Stomach (tissue), 4 donors: ENCODE measurements at regions not wholly inside any gene's neighbourhood (a gene's known extent, or its start where the extent isn't known, plus 50 kb on each side); places are given as distances from the start of the nearest gene placed in this dataset.

Experiments used
- POLR2A ChIP-seq, 4 donors: fragments of 450-650 bp; IDR thresholded peaks; one replicate each; pipeline ENCODE4 v1.6.1; 2016; ENCODE audit warnings: antibody characterized with exemption in 4 of 4, control low read depth in 2 of 4, mild to moderate bottlenecking in 1 of 4, moderate library complexity in 1 of 4
- POLR2AphosphoS5 ChIP-seq, 3 donors: sonication (generic); formaldehyde crosslinking; IDR thresholded peaks; one replicate each; pipeline ENCODE4 v1.6.1; 2016; ENCODE audit warnings: antibody characterized with exemption in 3 of 3
- TF ChIP-seq, protein P1 (sequence below), 7 experiments: fragments of 450-650 bp in 4 of 7; fragments of 200-600 bp in 3 of 7; sonication (generic) in 3 of 7; IDR thresholded peaks; one replicate each; pipeline ENCODE4 v1.5.1; 2016 to 2019; ENCODE audit warnings: antibody characterized with exemption in 7 of 7, control low read depth in 2 of 7, mild to moderate bottlenecking in 1 of 7

DNA sequence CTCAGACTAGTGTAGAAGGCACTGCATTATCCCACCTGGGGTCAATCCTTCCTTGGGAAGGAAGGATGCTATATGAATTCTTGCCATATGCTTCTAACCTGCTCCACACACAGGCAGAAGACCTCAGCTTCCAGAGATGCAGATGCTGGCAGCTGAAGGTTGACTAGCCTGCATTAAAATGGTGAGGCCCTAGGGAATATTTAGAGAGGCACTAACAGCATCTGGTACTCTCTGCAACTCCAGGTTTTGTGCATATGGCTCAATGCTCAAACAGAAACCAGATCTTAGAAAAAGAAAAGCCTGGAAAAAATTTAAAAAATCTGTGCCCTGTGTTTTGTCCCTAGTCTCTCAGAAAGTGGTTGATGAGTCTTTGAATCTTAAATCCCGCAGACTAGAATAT, 56.0 kb upstream of the MYRIP start:
- TF ChIP-seq, protein P1, sequence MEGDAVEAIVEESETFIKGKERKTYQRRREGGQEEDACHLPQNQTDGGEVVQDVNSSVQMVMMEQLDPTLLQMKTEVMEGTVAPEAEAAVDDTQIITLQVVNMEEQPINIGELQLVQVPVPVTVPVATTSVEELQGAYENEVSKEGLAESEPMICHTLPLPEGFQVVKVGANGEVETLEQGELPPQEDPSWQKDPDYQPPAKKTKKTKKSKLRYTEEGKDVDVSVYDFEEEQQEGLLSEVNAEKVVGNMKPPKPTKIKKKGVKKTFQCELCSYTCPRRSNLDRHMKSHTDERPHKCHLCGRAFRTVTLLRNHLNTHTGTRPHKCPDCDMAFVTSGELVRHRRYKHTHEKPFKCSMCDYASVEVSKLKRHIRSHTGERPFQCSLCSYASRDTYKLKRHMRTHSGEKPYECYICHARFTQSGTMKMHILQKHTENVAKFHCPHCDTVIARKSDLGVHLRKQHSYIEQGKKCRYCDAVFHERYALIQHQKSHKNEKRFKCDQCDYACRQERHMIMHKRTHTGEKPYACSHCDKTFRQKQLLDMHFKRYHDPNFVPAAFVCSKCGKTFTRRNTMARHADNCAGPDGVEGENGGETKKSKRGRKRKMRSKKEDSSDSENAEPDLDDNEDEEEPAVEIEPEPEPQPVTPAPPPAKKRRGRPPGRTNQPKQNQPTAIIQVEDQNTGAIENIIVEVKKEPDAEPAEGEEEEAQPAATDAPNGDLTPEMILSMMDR (IDR thresholded peaks at IDR 0.05), result no peak
- TF ChIP-seq POLR2A (IDR thresholded peaks at IDR 0.05) (no peak), POLR2AphosphoS5 (IDR thresholded peaks at IDR 0.05) (no peak)
